ENCODE measurements at regions not wholly inside any gene's neighbourhood (a gene's known extent, or its start where the extent isn't known, plus 50 kb on each side); places are given as distances from the start of the nearest gene placed in this dataset.

- Histone ChIP-seq H3K9me3 (ENCODE audit: low read length) (no peaks in the 10 kb centered on the region), H2AFZ (ENCODE audit: low read depth, low read length) (no peak overlapping the region), H3K36me3 (ENCODE audit: insufficient read depth, low read length) (no peaks in the 10 kb centered on the region), H3K27me3 (ENCODE audit: insufficient read depth, low read length) (no peaks in the 10 kb centered on the region), H3K4me3 (ENCODE audit: low read length) (no peak overlapping the region), H3K4me1 (ENCODE audit: insufficient read depth, low read length) (no peaks in the 10 kb centered on the region)
Measured at GRCh38 chr7:68537051-68537773, 1061.1 kb upstream of the AUTS2 start.

- Histone ChIP-seq H3K36me3 (ENCODE audit: insufficient read depth, low read length) (no peaks in the 10 kb centered on the region), H3K9me3 (ENCODE audit: low read length) (no peaks in the 10 kb centered on the region), H3K4me3 (ENCODE audit: low read length) (no peak overlapping the region), H3K4me1 (ENCODE audit: insufficient read depth, low read length) (no peaks in the 10 kb centered on the region), H2AFZ (ENCODE audit: low read depth, low read length) (no peak overlapping the region), H3K27me3 (ENCODE audit: insufficient read depth, low read length) (no peaks in the 10 kb centered on the region)
Measured at GRCh38 chr7:68537774-68538071, 1060.6 kb upstream of the AUTS2 start.

GRCh38 chr7:68542831-68543230 is 1055.4 kb upstream of the AUTS2 start:
- no peaks in the 10 kb centered on the region for H3K4me1 ChIP-seq (ENCODE audit: insufficient read depth, low read length)
- H3K4me3 ChIP-seq (ENCODE audit: low read length): no peak overlapping the region
- no peaks in the 10 kb centered on the region for H3K9me3 ChIP-seq (ENCODE audit: low read length)
- no peaks in the 10 kb centered on the region for H3K27me3 ChIP-seq (ENCODE audit: insufficient read depth, low read length)
- no peak overlapping the region for H2AFZ ChIP-seq (ENCODE audit: low read depth, low read length)
- H3K36me3 ChIP-seq (ENCODE audit: insufficient read depth, low read length): no peaks in the 10 kb centered on the region

GRCh38 chr7:68544851-68545250 is 1053.4 kb upstream of the AUTS2 start:
- Histone ChIP-seq H3K36me3 (ENCODE audit: insufficient read depth, low read length) (no peaks in the 10 kb centered on the region), H3K9me3 (ENCODE audit: low read length) (no peaks in the 10 kb centered on the region), H3K4me3 (ENCODE audit: low read length) (no peak overlapping the region), H2AFZ (ENCODE audit: low read depth, low read length) (no peak overlapping the region), H3K27me3 (ENCODE audit: insufficient read depth, low read length) (no peaks in the 10 kb centered on the region), H3K4me1 (ENCODE audit: insufficient read depth, low read length) (no peaks in the 10 kb centered on the region)

GRCh38 chr7:68547181-68547580 is 1051.1 kb upstream of the AUTS2 start:
- Histone ChIP-seq H3K4me1 (ENCODE audit: insufficient read depth, low read length) (no peaks in the 10 kb centered on the region), H3K27me3 (ENCODE audit: insufficient read depth, low read length) (no peaks in the 10 kb centered on the region), H2AFZ (ENCODE audit: low read depth, low read length) (no peak overlapping the region), H3K9me3 (ENCODE audit: low read length) (no peaks in the 10 kb centered on the region), H3K36me3 (ENCODE audit: insufficient read depth, low read length) (no peaks in the 10 kb centered on the region), H3K4me3 (ENCODE audit: low read length) (no peak overlapping the region)

GRCh38 chr7:68547799-68548198 is 1050.5 kb upstream of the AUTS2 start:
- Histone ChIP-seq H3K9me3 (ENCODE audit: low read length) (no peaks in the 10 kb centered on the region), H3K27me3 (ENCODE audit: insufficient read depth, low read length) (no peaks in the 10 kb centered on the region), H3K36me3 (ENCODE audit: insufficient read depth, low read length) (no peaks in the 10 kb centered on the region), H2AFZ (ENCODE audit: low read depth, low read length) (no peak overlapping the region), H3K4me3 (ENCODE audit: low read length) (no peak overlapping the region), H3K4me1 (ENCODE audit: insufficient read depth, low read length) (no peaks in the 10 kb centered on the region)

- H3K9me3 ChIP-seq (ENCODE audit: low read length): no peaks in the 10 kb centered on the region
- H3K27me3 ChIP-seq (ENCODE audit: insufficient read depth, low read length): no peaks in the 10 kb centered on the region
- no peak overlapping the region for H2AFZ ChIP-seq (ENCODE audit: low read depth, low read length)
- H3K4me3 ChIP-seq (ENCODE audit: low read length): no peak overlapping the region
- H3K36me3 ChIP-seq (ENCODE audit: insufficient read depth, low read length): no peaks in the 10 kb centered on the region
- no peaks in the 10 kb centered on the region for H3K4me1 ChIP-seq (ENCODE audit: insufficient read depth, low read length)
Measured at GRCh38 chr7:68550027-68550426, 1048.2 kb upstream of the AUTS2 start.

GRCh38 chr7:68550635-68551034 is 1047.6 kb upstream of the AUTS2 start:
- Histone ChIP-seq H3K36me3 (ENCODE audit: insufficient read depth, low read length) (no peaks in the 10 kb centered on the region), H3K9me3 (ENCODE audit: low read length) (no peaks in the 10 kb centered on the region), H3K4me1 (ENCODE audit: insufficient read depth, low read length) (no peaks in the 10 kb centered on the region), H3K27me3 (ENCODE audit: insufficient read depth, low read length) (no peaks in the 10 kb centered on the region), H3K4me3 (ENCODE audit: low read length) (no peak overlapping the region), H2AFZ (ENCODE audit: low read depth, low read length) (no peak overlapping the region)

GRCh38 chr7:68556537-68556936 is 1041.7 kb upstream of the AUTS2 start:
- Histone ChIP-seq H3K4me1 (ENCODE audit: insufficient read depth, low read length) (no peaks in the 10 kb centered on the region), H3K27me3 (ENCODE audit: insufficient read depth, low read length) (no peaks in the 10 kb centered on the region), H3K9me3 (ENCODE audit: low read length) (no peaks in the 10 kb centered on the region), H3K36me3 (ENCODE audit: insufficient read depth, low read length) (no peaks in the 10 kb centered on the region), H3K4me3 (ENCODE audit: low read length) (no peak overlapping the region), H2AFZ (ENCODE audit: low read depth, low read length) (no peak overlapping the region)

GRCh38 chr7:68559518-68559917 is 1038.8 kb upstream of the AUTS2 start:
- Histone ChIP-seq H3K36me3 (ENCODE audit: insufficient read depth, low read length) (no peaks in the 10 kb centered on the region), H3K27me3 (ENCODE audit: insufficient read depth, low read length) (no peaks in the 10 kb centered on the region), H3K4me3 (ENCODE audit: low read length) (no peak overlapping the region), H3K9me3 (ENCODE audit: low read length) (no peaks in the 10 kb centered on the region), H2AFZ (ENCODE audit: low read depth, low read length) (no peak overlapping the region), H3K4me1 (ENCODE audit: insufficient read depth, low read length) (no peaks in the 10 kb centered on the region)

GRCh38 chr7:68562323-68562899 is 1035.9 kb upstream of the AUTS2 start:
- Histone ChIP-seq H3K4me3 (ENCODE audit: low read length) (no peak overlapping the region), H3K27me3 (ENCODE audit: insufficient read depth, low read length) (no peaks in the 10 kb centered on the region), H3K36me3 (ENCODE audit: insufficient read depth, low read length) (no peaks in the 10 kb centered on the region), H3K4me1 (ENCODE audit: insufficient read depth, low read length) (no peaks in the 10 kb centered on the region), H2AFZ (ENCODE audit: low read depth, low read length) (no peak overlapping the region), H3K9me3 (ENCODE audit: low read length) (no peaks in the 10 kb centered on the region)

GRCh38 chr7:68564306-68565135 is 1033.8 kb upstream of the AUTS2 start:
- no peaks in the 10 kb centered on the region for H3K36me3 ChIP-seq (ENCODE audit: insufficient read depth, low read length)
- no peaks in the 10 kb centered on the region for H3K4me1 ChIP-seq (ENCODE audit: insufficient read depth, low read length)
- no peak overlapping the region for H3K4me3 ChIP-seq (ENCODE audit: low read length)
- H3K9me3 ChIP-seq (ENCODE audit: low read length): no peaks in the 10 kb centered on the region
- no peak overlapping the region for H2AFZ ChIP-seq (ENCODE audit: low read depth, low read length)
- H3K27me3 ChIP-seq (ENCODE audit: insufficient read depth, low read length): no peaks in the 10 kb centered on the region

GRCh38 chr7:68571286-68571685 is 1027.0 kb upstream of the AUTS2 start:
- H3K4me3 ChIP-seq (ENCODE audit: low read length): no peak overlapping the region
- no peaks in the 10 kb centered on the region for H3K9me3 ChIP-seq (ENCODE audit: low read length)
- H3K27me3 ChIP-seq (ENCODE audit: insufficient read depth, low read length): no peaks in the 10 kb centered on the region
- H3K36me3 ChIP-seq (ENCODE audit: insufficient read depth, low read length): no peaks in the 10 kb centered on the region
- no peaks in the 10 kb centered on the region for H3K4me1 ChIP-seq (ENCODE audit: insufficient read depth, low read length)
- no peak overlapping the region for H2AFZ ChIP-seq (ENCODE audit: low read depth, low read length)
